ENCODE measurements at regions not wholly inside any gene's neighbourhood (a gene's known extent, or its start where the extent isn't known, plus 50 kb on each side); places are given as distances from the start of the nearest gene placed in this dataset.

GRCh38 chr5:4383518-4384198, 756.5 kb upstream of the ADAMTS16 start:
- TF ChIP-seq, protein P1, sequence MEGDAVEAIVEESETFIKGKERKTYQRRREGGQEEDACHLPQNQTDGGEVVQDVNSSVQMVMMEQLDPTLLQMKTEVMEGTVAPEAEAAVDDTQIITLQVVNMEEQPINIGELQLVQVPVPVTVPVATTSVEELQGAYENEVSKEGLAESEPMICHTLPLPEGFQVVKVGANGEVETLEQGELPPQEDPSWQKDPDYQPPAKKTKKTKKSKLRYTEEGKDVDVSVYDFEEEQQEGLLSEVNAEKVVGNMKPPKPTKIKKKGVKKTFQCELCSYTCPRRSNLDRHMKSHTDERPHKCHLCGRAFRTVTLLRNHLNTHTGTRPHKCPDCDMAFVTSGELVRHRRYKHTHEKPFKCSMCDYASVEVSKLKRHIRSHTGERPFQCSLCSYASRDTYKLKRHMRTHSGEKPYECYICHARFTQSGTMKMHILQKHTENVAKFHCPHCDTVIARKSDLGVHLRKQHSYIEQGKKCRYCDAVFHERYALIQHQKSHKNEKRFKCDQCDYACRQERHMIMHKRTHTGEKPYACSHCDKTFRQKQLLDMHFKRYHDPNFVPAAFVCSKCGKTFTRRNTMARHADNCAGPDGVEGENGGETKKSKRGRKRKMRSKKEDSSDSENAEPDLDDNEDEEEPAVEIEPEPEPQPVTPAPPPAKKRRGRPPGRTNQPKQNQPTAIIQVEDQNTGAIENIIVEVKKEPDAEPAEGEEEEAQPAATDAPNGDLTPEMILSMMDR (tag by site-specific recombination; IDR thresholded peaks at IDR 0.05): no peak
- TF ChIP-seq, protein P2, sequence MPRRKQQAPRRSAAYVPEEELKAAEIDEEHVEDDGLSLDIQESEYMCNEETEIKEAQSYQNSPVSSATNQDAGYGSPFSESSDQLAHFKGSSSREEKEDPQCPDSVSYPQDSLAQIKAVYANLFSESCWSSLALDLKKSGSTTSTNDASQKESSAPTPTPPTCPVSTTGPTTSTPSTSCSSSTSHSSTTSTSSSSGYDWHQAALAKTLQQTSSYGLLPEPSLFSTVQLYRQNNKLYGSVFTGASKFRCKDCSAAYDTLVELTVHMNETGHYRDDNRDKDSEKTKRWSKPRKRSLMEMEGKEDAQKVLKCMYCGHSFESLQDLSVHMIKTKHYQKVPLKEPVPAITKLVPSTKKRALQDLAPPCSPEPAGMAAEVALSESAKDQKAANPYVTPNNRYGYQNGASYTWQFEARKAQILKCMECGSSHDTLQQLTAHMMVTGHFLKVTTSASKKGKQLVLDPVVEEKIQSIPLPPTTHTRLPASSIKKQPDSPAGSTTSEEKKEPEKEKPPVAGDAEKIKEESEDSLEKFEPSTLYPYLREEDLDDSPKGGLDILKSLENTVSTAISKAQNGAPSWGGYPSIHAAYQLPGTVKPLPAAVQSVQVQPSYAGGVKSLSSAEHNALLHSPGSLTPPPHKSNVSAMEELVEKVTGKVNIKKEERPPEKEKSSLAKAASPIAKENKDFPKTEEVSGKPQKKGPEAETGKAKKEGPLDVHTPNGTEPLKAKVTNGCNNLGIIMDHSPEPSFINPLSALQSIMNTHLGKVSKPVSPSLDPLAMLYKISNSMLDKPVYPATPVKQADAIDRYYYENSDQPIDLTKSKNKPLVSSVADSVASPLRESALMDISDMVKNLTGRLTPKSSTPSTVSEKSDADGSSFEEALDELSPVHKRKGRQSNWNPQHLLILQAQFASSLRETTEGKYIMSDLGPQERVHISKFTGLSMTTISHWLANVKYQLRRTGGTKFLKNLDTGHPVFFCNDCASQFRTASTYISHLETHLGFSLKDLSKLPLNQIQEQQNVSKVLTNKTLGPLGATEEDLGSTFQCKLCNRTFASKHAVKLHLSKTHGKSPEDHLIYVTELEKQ (tag by site-specific recombination; IDR thresholded peaks at IDR 0.05; ENCODE audit: borderline replicate concordance): no peak
- TF ChIP-seq ZNF223 (tag by site-specific recombination; IDR thresholded peaks at IDR 0.05): no peak
